ENCODE measurements at regions not wholly inside any gene's neighbourhood (a gene's known extent, or its start where the extent isn't known, plus 50 kb on each side); places are given as distances from the start of the nearest gene placed in this dataset.

- Histone ChIP-seq H3K27ac (no peak overlapping the region), H3K9me3 (no peaks in the 10 kb centered on the region), H3K4me3 (replicated peaks in 1 of 3) (no peak overlapping the region), H3K4me1 (no peaks in the 10 kb centered on the region), H3K36me3 (no peaks in the 10 kb centered on the region), H3K27me3 (no peaks in the 10 kb centered on the region)
- DNase-seq = no peak
- intact Hi-C loops (cut with DNase I) = no loop called here
- 78% methylated on average over 1 of the region's 1 CpG for WGBS, 2 donors
- TF ChIP-seq POLR2A (IDR thresholded peaks at IDR 0.05) (no peak), CTCF (IDR thresholded peaks at IDR 0.05) (no peak)
Measured at GRCh38 chr2:192327576-192327975, 132.8 kb upstream of the TMEFF2 start.

GRCh38 chr2:192315543-192315942, 120.8 kb upstream of the TMEFF2 start:
- Histone ChIP-seq H3K27me3 (no peaks in the 10 kb centered on the region), H3K9me3 (no peaks in the 10 kb centered on the region), H3K4me1 (no peaks in the 10 kb centered on the region), H3K36me3 (no peaks in the 10 kb centered on the region), H3K27ac (no peak overlapping the region), H3K4me3 (replicated peaks in 1 of 3) (no peak overlapping the region)
- intact Hi-C loops (cut with DNase I) = no loop called here
- DNase-seq = no peak
- WGBS, 2 donors = 93% methylated on average over 3 of the region's 3 CpGs
- TF ChIP-seq POLR2A (IDR thresholded peaks at IDR 0.05) (no peak), CTCF (IDR thresholded peaks at IDR 0.05) (no peak)

DNA sequence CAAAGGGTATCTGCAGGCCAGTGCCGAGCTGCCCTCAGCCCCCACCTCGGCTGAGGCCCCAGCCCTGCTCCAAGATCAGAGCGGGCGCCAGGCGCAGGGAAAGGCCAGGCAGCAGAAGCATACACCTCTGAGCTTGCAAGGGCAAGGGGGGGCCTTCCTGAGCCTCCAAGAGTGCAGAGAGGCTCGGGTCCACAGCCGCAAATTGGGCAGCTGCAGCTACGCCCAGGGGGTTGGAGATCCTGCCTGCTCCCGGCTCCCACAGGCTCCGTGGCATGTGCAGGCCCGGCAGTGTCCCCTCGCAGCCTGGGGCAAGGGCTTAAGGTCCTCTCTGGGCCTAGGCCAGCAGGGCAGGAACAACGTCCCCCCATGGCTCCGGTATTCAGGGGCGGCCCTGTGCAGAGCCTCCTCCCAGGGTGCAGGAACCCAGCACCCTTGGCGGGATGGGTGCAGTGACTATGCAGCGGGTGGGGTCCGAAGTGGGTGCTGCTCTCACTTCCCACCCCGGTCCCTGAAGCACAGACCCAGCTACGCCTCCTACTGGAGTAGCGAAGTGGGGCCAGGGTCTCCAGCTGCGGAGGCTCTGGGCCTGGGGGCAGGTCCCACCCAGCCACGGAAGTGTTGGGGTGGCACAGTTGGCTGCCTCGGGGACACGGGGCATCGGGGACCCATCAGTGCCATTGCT, 120.2 kb upstream of the TMEFF2 start:
- no peaks in the 10 kb centered on the region for H3K36me3 ChIP-seq
- intact Hi-C loops (cut with DNase I) = no loop called here
- no peaks in the 10 kb centered on the region for H3K27me3 ChIP-seq
- H3K4me3 ChIP-seq (replicated peaks in 1 of 3) = no peak overlapping the region
- 94 to 98% methylated on average over 17 to 21 of the region's 26 CpGs for WGBS, 2 donors
- no peak for DNase-seq
- H3K4me1 ChIP-seq = no peaks in the 10 kb centered on the region
- no peak overlapping the region for H3K27ac ChIP-seq
- no peaks in the 10 kb centered on the region for H3K9me3 ChIP-seq
- TF ChIP-seq POLR2A (IDR thresholded peaks at IDR 0.05) = no peak
- no peak for TF ChIP-seq CTCF (IDR thresholded peaks at IDR 0.05)

DNA sequence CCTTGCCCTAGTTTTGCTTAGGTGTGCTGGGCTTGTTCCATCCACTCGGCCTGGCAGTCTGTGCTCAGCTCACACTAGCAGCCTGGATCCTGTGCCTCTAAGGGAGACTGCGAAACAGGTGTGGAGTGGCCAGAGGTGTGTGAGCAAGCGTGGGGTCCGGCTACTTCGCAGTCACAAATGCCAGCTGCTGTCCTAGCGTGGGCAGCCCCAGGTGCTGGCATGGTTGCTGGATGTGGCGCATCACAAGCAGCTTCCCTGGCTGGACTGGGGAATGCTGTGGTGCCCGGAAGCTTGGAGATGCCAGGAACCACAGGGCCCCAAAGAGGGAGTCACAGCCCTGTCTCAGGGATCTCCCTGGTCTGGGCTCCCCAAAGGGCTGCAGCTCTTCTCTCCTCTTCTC, 119.0 kb upstream of the TMEFF2 start:
- DNase-seq = no peak

More for the DNA sequence above, 119.0 kb upstream of the TMEFF2 start:
- Histone ChIP-seq H3K4me1 (no peaks in the 10 kb centered on the region), H3K9me3 (no peaks in the 10 kb centered on the region), H3K27me3 (no peaks in the 10 kb centered on the region), H3K36me3 (no peaks in the 10 kb centered on the region), H3K27ac (no peak overlapping the region), H3K4me3 (replicated peaks in 1 of 3) (no peak overlapping the region)
- 83 to 91% methylated on average over 5 to 6 of the region's 8 CpGs for WGBS, 2 donors
- intact Hi-C loops (cut with DNase I) = no loop called here
- TF ChIP-seq CTCF (IDR thresholded peaks at IDR 0.05) = no peak
- TF ChIP-seq POLR2A (IDR thresholded peaks at IDR 0.05) = no peak
